ENCODE measurements at regions not wholly inside any gene's neighbourhood (a gene's known extent, or its start where the extent isn't known, plus 50 kb on each side); places are given as distances from the start of the nearest gene placed in this dataset.
"Not testable (repeated sequence)": the region's sequence is repeated elsewhere in the genome, so short reads cannot be mapped to it uniquely, and the experiment has no call there.

GRCh38 chr16:22586732-22587131, 76.0 kb downstream of the NPIPB5 start:
- H3K9me3 ChIP-seq (ENCODE audit: low read length); H3K4me2 ChIP-seq (ENCODE audit: low read length); CTCF ChIA-PET (ENCODE audit: unreplicated experiment); H4K20me1 ChIP-seq (ENCODE audit: insufficient read depth, low read length); DNase-seq (ENCODE audit: low spot score); H3K4me3 ChIP-seq (ENCODE audit: low read depth, low read length, poor library complexity, severe bottlenecking); H3K4me1 ChIP-seq (ENCODE audit: insufficient read depth, low read length, poor library complexity, severe bottlenecking); POLR2A ChIA-PET; H3K36me3 ChIP-seq (ENCODE audit: insufficient read depth, low read length); BruUV-seq (replicated peaks); intact Hi-C loops (cut with micrococcal nuclease; ENCODE audit: unreplicated experiment); H3K9me2 ChIP-seq (ENCODE audit: insufficient read depth, low read length); H3K27ac ChIP-seq (ENCODE audit: low read depth, low read length, poor library complexity, severe bottlenecking); H2AFZ ChIP-seq (ENCODE audit: low read length); H3K79me2 ChIP-seq (ENCODE audit: insufficient read depth, low read depth, low read length): not testable (repeated sequence)

GRCh38 chr16:22589757-22590156, 79.1 kb downstream of the NPIPB5 start:
- H4K20me1 ChIP-seq (ENCODE audit: insufficient read depth, low read length); H3K27ac ChIP-seq (ENCODE audit: low read depth, low read length, poor library complexity, severe bottlenecking); BruUV-seq (replicated peaks); H3K36me3 ChIP-seq (ENCODE audit: insufficient read depth, low read length); H3K9me3 ChIP-seq (ENCODE audit: low read length); H3K79me2 ChIP-seq (ENCODE audit: insufficient read depth, low read depth, low read length); intact Hi-C loops (cut with micrococcal nuclease; ENCODE audit: unreplicated experiment); H3K4me1 ChIP-seq (ENCODE audit: insufficient read depth, low read length, poor library complexity, severe bottlenecking); CTCF ChIA-PET (ENCODE audit: unreplicated experiment); H3K9me2 ChIP-seq (ENCODE audit: insufficient read depth, low read length); H3K4me3 ChIP-seq (ENCODE audit: low read depth, low read length, poor library complexity, severe bottlenecking); POLR2A ChIA-PET; H3K4me2 ChIP-seq (ENCODE audit: low read length); H2AFZ ChIP-seq (ENCODE audit: low read length); DNase-seq (ENCODE audit: low spot score): not testable (repeated sequence)

DNA sequence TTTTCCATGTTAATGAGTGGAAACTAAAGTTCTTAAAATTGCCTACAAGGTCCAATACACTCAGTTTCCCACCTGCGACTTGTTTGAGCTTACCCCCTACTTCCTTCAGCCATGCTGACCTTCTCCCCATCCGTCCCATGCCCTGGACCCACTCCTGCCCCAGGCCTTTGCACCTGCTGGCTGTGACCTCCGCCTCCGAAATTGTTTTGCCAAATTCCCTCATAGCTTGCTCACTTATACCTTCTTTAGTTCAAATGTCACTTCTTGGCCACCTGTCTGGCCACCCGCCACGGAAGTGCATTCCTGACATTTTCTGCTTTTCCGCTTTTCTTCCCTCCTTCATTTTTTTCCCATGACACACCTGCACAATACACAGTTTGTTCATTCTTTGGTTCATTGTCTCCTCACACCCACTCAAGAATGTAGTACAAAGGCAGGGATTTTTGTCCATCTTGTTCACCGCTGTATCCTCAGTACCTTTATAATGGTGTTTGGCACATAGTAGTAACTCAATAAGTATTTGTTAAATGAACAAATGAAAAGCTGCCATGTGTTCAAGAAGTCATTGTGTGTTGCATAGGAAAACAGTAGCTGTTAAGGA, 85.9 kb downstream of the NPIPB5 start:
- H3K36me3 ChIP-seq (ENCODE audit: insufficient read depth, low read length); H3K27ac ChIP-seq (ENCODE audit: low read depth, low read length, poor library complexity, severe bottlenecking); intact Hi-C loops (cut with micrococcal nuclease; ENCODE audit: unreplicated experiment); H3K79me2 ChIP-seq (ENCODE audit: insufficient read depth, low read depth, low read length); DNase-seq (ENCODE audit: low spot score); H3K9me3 ChIP-seq (ENCODE audit: low read length); H2AFZ ChIP-seq (ENCODE audit: low read length); H3K4me2 ChIP-seq (ENCODE audit: low read length); CTCF ChIA-PET (ENCODE audit: unreplicated experiment); H4K20me1 ChIP-seq (ENCODE audit: insufficient read depth, low read length); POLR2A ChIA-PET; H3K9me2 ChIP-seq (ENCODE audit: insufficient read depth, low read length); H3K4me1 ChIP-seq (ENCODE audit: insufficient read depth, low read length, poor library complexity, severe bottlenecking); H3K4me3 ChIP-seq (ENCODE audit: low read depth, low read length, poor library complexity, severe bottlenecking); BruUV-seq (replicated peaks): not testable (repeated sequence)

- H3K36me3 ChIP-seq (ENCODE audit: insufficient read depth, low read length); H4K20me1 ChIP-seq (ENCODE audit: insufficient read depth, low read length); H3K9me2 ChIP-seq (ENCODE audit: insufficient read depth, low read length); intact Hi-C loops (cut with micrococcal nuclease; ENCODE audit: unreplicated experiment); DNase-seq (ENCODE audit: low spot score); CTCF ChIA-PET (ENCODE audit: unreplicated experiment); H3K27ac ChIP-seq (ENCODE audit: low read depth, low read length, poor library complexity, severe bottlenecking); BruUV-seq (replicated peaks); POLR2A ChIA-PET; H3K79me2 ChIP-seq (ENCODE audit: insufficient read depth, low read depth, low read length); H3K4me2 ChIP-seq (ENCODE audit: low read length); H3K4me1 ChIP-seq (ENCODE audit: insufficient read depth, low read length, poor library complexity, severe bottlenecking); H3K9me3 ChIP-seq (ENCODE audit: low read length); H2AFZ ChIP-seq (ENCODE audit: low read length); H3K4me3 ChIP-seq (ENCODE audit: low read depth, low read length, poor library complexity, severe bottlenecking): not testable (repeated sequence)
These were observed 93.1 kb downstream of the NPIPB5 start for GRCh38 chr16:22603744-22604143.

GRCh38 chr16:22606619-22607018, 95.9 kb downstream of the NPIPB5 start:
- H3K36me3 ChIP-seq (ENCODE audit: insufficient read depth, low read length); H3K27ac ChIP-seq (ENCODE audit: low read depth, low read length, poor library complexity, severe bottlenecking); CTCF ChIA-PET (ENCODE audit: unreplicated experiment); BruUV-seq (replicated peaks); intact Hi-C loops (cut with micrococcal nuclease; ENCODE audit: unreplicated experiment); H3K79me2 ChIP-seq (ENCODE audit: insufficient read depth, low read depth, low read length); H3K4me2 ChIP-seq (ENCODE audit: low read length); H2AFZ ChIP-seq (ENCODE audit: low read length); H4K20me1 ChIP-seq (ENCODE audit: insufficient read depth, low read length); H3K4me1 ChIP-seq (ENCODE audit: insufficient read depth, low read length, poor library complexity, severe bottlenecking); H3K4me3 ChIP-seq (ENCODE audit: low read depth, low read length, poor library complexity, severe bottlenecking); H3K9me3 ChIP-seq (ENCODE audit: low read length); H3K9me2 ChIP-seq (ENCODE audit: insufficient read depth, low read length); POLR2A ChIA-PET; DNase-seq (ENCODE audit: low spot score): not testable (repeated sequence)

DNA sequence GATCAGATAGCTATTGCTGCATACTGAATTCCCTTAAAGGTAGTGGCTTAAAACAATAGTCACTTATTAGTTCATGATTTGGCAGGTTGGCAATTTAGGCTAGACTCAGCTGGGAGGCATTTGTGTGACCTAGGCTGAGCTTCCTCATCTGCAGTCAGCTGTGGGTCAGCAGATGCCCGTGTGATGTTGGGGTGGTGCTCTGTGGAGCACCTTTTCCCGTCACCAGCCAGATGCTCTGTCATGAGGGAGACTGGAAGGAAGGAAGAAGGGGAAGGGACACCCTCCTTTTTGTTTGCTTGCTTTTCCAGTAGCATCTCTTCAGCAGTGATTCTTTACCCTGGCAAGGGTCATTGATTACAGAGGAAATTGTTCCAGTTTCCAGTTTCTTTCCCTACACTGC, 99.1 kb downstream of the NPIPB5 start:
- H3K4me3 ChIP-seq (ENCODE audit: low read depth, low read length, poor library complexity, severe bottlenecking); H3K36me3 ChIP-seq (ENCODE audit: insufficient read depth, low read length); H3K4me2 ChIP-seq (ENCODE audit: low read length); intact Hi-C loops (cut with micrococcal nuclease; ENCODE audit: unreplicated experiment); CTCF ChIA-PET (ENCODE audit: unreplicated experiment); BruUV-seq (replicated peaks); H3K4me1 ChIP-seq (ENCODE audit: insufficient read depth, low read length, poor library complexity, severe bottlenecking); H4K20me1 ChIP-seq (ENCODE audit: insufficient read depth, low read length); H2AFZ ChIP-seq (ENCODE audit: low read length); POLR2A ChIA-PET; DNase-seq (ENCODE audit: low spot score); H3K27ac ChIP-seq (ENCODE audit: low read depth, low read length, poor library complexity, severe bottlenecking); H3K9me2 ChIP-seq (ENCODE audit: insufficient read depth, low read length); H3K79me2 ChIP-seq (ENCODE audit: insufficient read depth, low read depth, low read length); H3K9me3 ChIP-seq (ENCODE audit: low read length): not testable (repeated sequence)

- intact Hi-C loops (cut with micrococcal nuclease; ENCODE audit: unreplicated experiment); BruUV-seq (replicated peaks); DNase-seq (ENCODE audit: low spot score): not testable (repeated sequence)
These were observed 100.4 kb downstream of the NPIPB5 start for GRCh38 chr16:22611128-22611527.

More at GRCh38 chr16:22611128-22611527, 100.4 kb downstream of the NPIPB5 start:
- H3K4me3 ChIP-seq (ENCODE audit: low read depth, low read length, poor library complexity, severe bottlenecking); H3K4me2 ChIP-seq (ENCODE audit: low read length); CTCF ChIA-PET (ENCODE audit: unreplicated experiment); H3K27ac ChIP-seq (ENCODE audit: low read depth, low read length, poor library complexity, severe bottlenecking); POLR2A ChIA-PET; H3K9me3 ChIP-seq (ENCODE audit: low read length); H3K4me1 ChIP-seq (ENCODE audit: insufficient read depth, low read length, poor library complexity, severe bottlenecking); H3K9me2 ChIP-seq (ENCODE audit: insufficient read depth, low read length); H4K20me1 ChIP-seq (ENCODE audit: insufficient read depth, low read length); H3K79me2 ChIP-seq (ENCODE audit: insufficient read depth, low read depth, low read length); H3K36me3 ChIP-seq (ENCODE audit: insufficient read depth, low read length); H2AFZ ChIP-seq (ENCODE audit: low read length): not testable (repeated sequence)

Data from OCI-LY7 (cell line).